ENCODE measurements at regions not wholly inside any gene's neighbourhood (a gene's known extent, or its start where the extent isn't known, plus 50 kb on each side); places are given as distances from the start of the nearest gene placed in this dataset.

- TF ChIP-seq CTCF (IDR thresholded peaks at IDR 0.05) (no peak), EP300 (IDR thresholded peaks at IDR 0.05) (no peak)
Observed at GRCh38 chr17:13154930-13155329, 137.1 kb upstream of the ELAC2 start.

All from tibial nerve (tissue), 4 donors.